ENCODE measurements at regions not wholly inside any gene's neighbourhood (a gene's known extent, or its start where the extent isn't known, plus 50 kb on each side); places are given as distances from the start of the nearest gene placed in this dataset.

- Histone ChIP-seq H3K27ac (ENCODE audit: insufficient read length, low read depth, low read length) (no peak overlapping the region), H3K18ac (ENCODE audit: insufficient read length, low read depth, low read length) (no peak overlapping the region), H2AFZ (ENCODE audit: low read length) (no peak overlapping the region), H3T11ph (ENCODE audit: low read length) (no peak overlapping the region), H3K4ac (ENCODE audit: low read depth, low read length) (no peak overlapping the region), H2BK5ac (ENCODE audit: insufficient read length, low read length) (no peak overlapping the region), H2AK5ac (ENCODE audit: insufficient read length, low read length) (no peak overlapping the region), H3K14ac (ENCODE audit: insufficient read depth, low read length) (no peak overlapping the region), H4K8ac (replicated peaks; ENCODE audit: insufficient read length, low read depth, low read length) (no peak overlapping the region), H4K91ac (ENCODE audit: insufficient read length, low read depth, low read length) (no peak overlapping the region), H3K27me3 (ENCODE audit: insufficient read depth, low read length) (no peaks in the 10 kb centered on the region), H3K79me2 (ENCODE audit: insufficient read depth, low read length) (no peaks in the 10 kb centered on the region), H4K5ac (ENCODE audit: insufficient read length, low read depth, low read length) (no peak overlapping the region), H4K20me1 (ENCODE audit: control insufficient read depth, insufficient read depth, insufficient read length) (no peaks in the 10 kb centered on the region), H3K4me2 (ENCODE audit: insufficient read depth, insufficient read length, low read length) (no peak overlapping the region), H3K9ac (ENCODE audit: extremely low read depth, insufficient read length, low read length) (no peak overlapping the region), H3K56ac (ENCODE audit: insufficient read length, low read depth, low read length) (no peak overlapping the region), H3K23me2 (ENCODE audit: insufficient read length, low read depth, low read length, poor library complexity, severe bottlenecking) (no peaks in the 10 kb centered on the region), H3K9me3 (ENCODE audit: control insufficient read depth, low read depth, low read length) (no peaks in the 10 kb centered on the region), H2BK120ac (ENCODE audit: low read depth, low read length, poor library complexity, severe bottlenecking) (no peak overlapping the region), H2BK15ac (ENCODE audit: low read depth, low read length) (no peak overlapping the region), H3K4me1 (ENCODE audit: insufficient read depth, low read length) (no peaks in the 10 kb centered on the region), H3K23ac (ENCODE audit: insufficient read length, low read depth, low read length) (no peak overlapping the region), H2BK20ac (ENCODE audit: low read depth, low read length, poor library complexity, severe bottlenecking) (no peak overlapping the region), H3K79me1 (ENCODE audit: insufficient read depth, low read depth, low read length, poor library complexity, severe bottlenecking) (no peaks in the 10 kb centered on the region), H2BK12ac (ENCODE audit: insufficient read length, low read depth, low read length) (no peak overlapping the region)
- TF ChIP-seq, protein P1, sequence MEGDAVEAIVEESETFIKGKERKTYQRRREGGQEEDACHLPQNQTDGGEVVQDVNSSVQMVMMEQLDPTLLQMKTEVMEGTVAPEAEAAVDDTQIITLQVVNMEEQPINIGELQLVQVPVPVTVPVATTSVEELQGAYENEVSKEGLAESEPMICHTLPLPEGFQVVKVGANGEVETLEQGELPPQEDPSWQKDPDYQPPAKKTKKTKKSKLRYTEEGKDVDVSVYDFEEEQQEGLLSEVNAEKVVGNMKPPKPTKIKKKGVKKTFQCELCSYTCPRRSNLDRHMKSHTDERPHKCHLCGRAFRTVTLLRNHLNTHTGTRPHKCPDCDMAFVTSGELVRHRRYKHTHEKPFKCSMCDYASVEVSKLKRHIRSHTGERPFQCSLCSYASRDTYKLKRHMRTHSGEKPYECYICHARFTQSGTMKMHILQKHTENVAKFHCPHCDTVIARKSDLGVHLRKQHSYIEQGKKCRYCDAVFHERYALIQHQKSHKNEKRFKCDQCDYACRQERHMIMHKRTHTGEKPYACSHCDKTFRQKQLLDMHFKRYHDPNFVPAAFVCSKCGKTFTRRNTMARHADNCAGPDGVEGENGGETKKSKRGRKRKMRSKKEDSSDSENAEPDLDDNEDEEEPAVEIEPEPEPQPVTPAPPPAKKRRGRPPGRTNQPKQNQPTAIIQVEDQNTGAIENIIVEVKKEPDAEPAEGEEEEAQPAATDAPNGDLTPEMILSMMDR (conservative IDR thresholded peaks at IDR 0.05) = no peak
- H3K27ac Mint-ChIP-seq = no peak overlapping the region
- DNase-seq = no peak
- no peak overlapping the region for H3K4me3 Mint-ChIP-seq
- WGBS (ENCODE audit: extremely low coverage, insufficient read length, low lambda C conversion rate) = no CpG with 5 or more reads among the region's 10 CpGs
- H3K9me3 Mint-ChIP-seq = no peaks in the 10 kb centered on the region
- no peaks in the 10 kb centered on the region; the same call in 1 of the 2 replicates for H3K27me3 Mint-ChIP-seq (ENCODE audit: low read depth)
- H3K4me1 Mint-ChIP-seq = peaks cover 4 to 6% of the 10 kb centered on the region in 2 experiments; a peak in 3 of 4 replicates
- no peaks in the 10 kb centered on the region for H3K36me3 Mint-ChIP-seq (ENCODE audit: insufficient read depth in 1 of 3, low read depth in 3 of 3)
These were observed 868.8 kb upstream of the TMEM132C start for GRCh38 chr12:127398016-127398710.

Measured in H9 (cell line).